ENCODE measurements at regions not wholly inside any gene's neighbourhood (a gene's known extent, or its start where the extent isn't known, plus 50 kb on each side); places are given as distances from the start of the nearest gene placed in this dataset.

DNA sequence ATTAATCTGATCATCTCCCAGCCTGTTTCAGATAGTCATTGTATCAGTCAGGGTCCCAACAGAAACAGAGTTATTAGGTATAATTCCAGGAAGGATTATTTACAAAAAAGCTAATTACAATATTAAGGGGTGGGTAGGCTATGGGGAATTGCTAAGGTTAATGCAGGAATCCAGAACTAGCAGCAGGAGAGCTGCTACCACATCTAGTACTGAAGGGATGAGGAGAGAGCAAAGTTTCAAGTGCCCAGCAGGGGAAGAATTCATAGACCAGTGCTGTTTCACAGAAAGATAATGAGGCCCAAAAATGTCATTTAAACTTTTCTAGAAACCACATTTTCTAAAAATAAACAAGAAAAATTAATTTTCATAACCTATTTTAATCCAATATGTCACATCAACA is 284.2 kb downstream of the HACE1 start:
- in situ Hi-C loops (cut with HindIII; ENCODE audit: low sequenced_read_pairs) = no loop called here

DNA sequence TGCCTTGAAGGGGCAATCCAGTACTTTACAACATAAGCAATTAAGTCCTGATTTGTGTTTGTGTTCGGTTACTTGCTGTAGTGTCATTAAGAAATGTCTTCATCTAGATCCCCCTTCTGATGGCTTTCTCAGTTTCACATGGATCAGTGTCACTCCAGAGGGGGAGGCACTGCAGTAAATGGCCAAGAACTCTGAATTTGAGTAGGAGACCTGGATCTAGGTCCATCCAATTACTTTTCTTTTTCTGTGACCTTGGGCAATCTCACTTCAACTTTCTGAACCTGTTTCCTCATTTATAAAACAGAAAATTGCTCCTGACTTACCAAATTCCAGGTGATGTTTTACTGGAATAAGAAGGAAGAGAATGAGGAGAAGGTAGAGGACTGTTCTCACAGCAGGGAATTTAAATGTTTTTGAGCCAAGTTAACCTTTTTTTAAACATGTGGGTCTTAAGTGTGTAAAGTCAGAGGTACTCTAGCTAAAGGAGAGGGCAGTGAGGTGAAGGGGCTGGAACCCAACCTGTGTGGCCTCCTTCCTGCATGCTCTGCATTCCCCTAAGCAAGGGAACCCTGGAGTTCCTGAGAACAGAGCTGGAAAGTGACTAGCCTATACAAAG is 285.5 kb downstream of the HACE1 start:
- in situ Hi-C loops (cut with HindIII; ENCODE audit: low sequenced_read_pairs) = no loop called here

DNA sequence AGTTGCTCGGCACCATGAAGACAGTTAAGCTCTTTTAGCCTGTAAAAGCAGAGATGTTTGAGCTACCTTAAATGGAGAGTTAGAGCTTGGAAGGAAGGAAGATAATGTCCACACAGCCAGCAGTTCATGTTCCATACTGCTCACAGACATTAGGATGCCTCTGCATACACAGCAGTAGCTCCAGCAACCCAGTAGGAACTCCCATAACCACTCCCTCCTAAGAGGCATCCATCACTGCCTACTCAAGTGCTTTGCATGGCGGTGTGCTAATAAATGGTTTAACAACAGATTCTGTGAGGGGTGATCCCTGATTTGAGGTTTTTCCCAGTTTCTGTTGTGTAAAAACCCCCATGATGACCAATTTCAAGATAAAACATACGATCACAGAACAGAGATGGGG is 286.4 kb downstream of the HACE1 start:
- in situ Hi-C loops (cut with HindIII; ENCODE audit: low sequenced_read_pairs) = no loop called here

DNA sequence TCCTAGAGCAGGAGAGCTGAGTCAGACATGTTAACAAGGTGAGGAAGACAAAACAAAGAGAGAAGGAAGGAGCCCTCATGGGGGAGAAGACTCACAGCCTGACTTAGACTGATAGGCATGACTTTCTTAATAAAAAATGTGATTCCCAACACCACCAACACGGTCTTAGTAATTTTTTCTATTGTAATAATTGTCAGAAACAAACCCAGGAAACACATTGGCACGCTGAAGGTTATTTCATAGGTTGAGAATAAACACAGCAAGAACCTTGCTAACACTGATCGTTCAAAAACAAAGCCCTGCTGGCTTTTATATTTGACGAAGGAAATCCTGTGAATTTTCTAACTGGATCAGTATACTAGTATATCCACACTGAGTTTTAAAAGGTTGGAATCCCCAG is 286.8 kb downstream of the HACE1 start:
- in situ Hi-C loops (cut with HindIII; ENCODE audit: low sequenced_read_pairs) = no loop called here

DNA sequence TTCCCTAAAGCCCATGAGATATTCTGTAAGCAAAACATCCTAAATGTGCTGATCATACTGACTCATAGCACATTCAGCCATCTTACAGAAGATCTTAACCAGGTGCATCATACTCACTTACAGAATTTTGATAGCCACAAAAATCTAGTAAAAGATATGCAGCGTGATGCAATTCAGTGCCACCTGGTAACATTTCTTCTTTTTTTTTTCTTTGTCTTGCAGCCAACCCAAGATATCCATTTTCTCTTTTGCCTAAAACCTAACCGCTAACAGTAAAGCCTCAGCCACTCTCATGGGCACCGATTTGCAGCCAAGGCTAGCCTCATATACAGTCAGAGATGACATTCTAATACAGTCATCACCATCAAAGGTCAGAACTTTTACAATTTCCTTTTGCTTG is 293.3 kb downstream of the HACE1 start:
- in situ Hi-C loops (cut with HindIII; ENCODE audit: low sequenced_read_pairs) = no loop called here

DNA sequence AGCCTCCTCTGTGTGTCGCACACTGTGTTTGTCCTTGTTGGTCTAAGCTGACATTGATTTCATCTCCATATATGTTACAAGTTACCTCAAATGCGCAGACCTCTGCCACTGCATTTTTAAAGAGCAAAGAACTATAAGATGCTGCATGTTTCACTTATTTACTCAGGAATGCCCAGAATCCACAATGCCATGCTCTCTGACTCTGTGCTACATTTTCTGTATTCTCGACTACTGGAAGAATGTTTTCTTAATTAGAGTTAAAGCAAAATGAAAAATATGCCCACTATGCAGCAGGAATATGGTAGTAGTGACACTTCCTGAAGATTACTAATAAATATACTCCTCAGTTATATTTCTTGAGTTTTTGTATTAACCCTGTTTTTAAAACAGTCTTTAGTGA is 296.4 kb downstream of the HACE1 start:
- in situ Hi-C loops (cut with HindIII; ENCODE audit: low sequenced_read_pairs) = no loop called here

DNA sequence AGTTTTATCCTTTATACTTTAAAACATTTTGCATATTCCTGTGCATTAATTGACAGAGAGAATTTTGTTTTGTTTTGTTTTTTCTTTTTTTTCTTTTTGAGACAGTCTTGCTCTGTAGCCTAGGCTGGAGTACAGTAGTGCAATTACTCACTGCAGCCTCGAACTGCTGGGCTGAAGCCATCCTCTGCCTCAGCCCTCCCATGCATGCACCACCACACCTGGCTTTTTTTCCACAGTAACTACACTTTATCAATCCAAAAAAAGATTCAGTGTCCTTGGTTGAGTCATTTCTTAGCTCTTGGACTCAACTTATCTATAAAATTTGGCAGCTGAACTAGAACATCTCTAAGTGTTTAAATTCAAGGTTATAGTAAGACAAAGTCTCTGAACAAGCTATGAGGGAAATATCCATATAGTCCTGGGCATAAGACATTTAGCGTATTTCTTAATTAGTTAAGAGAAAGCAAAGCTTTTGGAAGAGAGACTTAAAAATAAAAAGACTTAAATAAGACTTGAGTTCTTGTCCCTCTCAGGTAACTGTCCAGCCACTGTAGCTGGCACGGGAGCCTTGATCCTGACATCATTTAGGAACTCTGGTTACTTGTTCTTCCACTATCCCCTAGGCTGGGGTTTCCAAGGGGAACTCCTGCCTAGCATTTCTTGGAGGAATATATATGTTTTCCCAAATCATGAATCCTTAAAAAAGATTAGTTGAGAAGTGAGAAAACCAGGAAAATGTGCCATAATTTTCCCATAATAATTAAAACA is 300.1 kb downstream of the HACE1 start:
- in situ Hi-C loops (cut with HindIII; ENCODE audit: low sequenced_read_pairs) = no loop called here

DNA sequence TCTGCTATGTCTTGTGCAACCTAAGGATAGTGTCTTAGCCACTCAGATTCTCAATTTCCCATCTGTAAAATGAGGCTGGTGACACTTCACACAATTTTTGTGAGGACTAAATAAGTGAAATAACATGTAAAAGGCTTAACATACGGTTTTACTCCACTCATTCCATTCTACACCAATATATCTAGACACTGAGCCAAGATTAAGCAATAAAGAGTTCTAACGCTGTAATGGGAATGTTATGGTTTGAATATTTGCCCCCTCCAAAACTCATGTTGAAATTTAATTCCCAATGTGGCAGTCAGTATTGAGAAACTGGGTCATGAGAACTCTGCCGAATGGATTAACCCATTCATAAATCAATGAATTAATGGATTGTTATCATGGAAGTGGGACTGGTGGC is 301.0 kb downstream of the HACE1 start:
- in situ Hi-C loops (cut with HindIII; ENCODE audit: low sequenced_read_pairs) = no loop called here

DNA sequence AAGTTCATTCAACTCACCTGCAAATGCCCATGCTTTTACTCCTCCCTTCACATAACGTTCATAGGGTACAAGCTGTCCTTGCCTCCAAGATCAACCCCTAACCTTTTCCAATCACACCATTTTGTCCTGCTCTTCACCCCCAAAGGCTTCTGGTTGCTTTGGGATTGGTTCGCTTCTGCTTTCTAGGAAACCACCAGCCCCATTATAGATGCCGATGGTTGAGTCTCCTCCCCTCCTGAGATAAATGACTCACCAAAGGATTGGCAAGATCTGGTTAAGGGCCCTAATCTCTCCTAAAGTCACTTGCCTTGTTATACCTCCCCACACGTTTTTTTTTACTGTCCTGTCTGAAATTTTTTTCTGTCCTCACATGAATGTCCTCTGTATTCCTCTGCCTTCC is 311.4 kb downstream of the HACE1 start:
- in situ Hi-C loops (cut with HindIII; ENCODE audit: low sequenced_read_pairs) = no loop called here

DNA sequence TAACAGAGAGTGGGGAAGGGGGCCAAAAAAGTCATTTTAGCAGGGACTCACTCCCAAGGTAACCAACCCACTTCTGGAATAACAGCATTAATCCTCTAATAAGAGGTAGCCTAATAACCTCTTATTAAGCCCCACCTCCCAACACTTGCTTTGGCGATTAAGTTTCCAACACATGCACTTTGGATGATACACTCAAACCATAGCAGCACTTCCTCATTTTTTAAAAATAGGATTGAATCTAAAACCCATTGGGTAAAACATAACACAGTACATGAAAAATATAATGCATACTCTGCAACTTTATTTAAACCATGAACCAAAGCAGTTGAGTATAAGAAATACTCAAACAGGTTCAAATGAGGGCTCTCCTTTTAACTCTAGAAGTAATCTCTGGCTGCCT is 318.3 kb downstream of the HACE1 start:
- in situ Hi-C loops (cut with HindIII; ENCODE audit: low sequenced_read_pairs) = no loop called here

DNA sequence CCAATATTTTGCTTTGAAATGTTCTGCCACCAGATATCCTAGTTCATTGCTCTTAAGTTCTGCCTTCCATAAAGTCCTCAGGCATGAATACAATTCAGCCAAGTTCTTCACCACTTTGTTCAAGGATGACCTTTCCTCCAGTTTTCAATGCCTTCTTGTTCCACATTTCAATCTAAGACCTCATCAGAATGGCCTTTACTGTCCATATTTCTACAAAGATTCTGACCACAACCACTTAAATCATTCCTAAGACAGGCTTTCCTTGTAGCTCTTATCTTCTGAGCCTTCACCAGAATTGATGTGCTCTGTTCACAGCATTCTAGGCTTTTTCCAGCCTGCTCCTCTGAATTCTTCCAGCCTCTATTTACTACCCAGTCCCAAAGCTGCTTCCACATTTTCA is 319.0 kb downstream of the HACE1 start:
- in situ Hi-C loops (cut with HindIII; ENCODE audit: low sequenced_read_pairs) = no loop called here

DNA sequence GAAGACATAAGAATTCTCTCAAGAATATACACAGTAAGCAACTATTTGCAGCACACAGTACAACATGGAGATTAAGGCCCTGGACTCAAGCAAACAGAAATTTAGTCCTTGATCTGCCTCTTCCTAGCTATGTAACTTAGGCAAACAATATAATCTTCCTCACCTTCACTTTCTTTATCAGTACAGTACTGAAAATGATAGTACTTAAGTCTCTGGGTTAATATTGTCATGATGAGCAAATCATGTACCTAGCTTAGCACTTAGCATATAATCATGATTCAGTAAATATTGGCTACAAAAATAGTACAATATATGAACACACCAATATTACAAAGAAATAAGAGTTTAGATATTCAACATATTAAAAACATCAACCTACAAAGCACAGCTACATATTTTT is 320.5 kb downstream of the HACE1 start:
- in situ Hi-C loops (cut with HindIII; ENCODE audit: low sequenced_read_pairs) = no loop called here

DNA sequence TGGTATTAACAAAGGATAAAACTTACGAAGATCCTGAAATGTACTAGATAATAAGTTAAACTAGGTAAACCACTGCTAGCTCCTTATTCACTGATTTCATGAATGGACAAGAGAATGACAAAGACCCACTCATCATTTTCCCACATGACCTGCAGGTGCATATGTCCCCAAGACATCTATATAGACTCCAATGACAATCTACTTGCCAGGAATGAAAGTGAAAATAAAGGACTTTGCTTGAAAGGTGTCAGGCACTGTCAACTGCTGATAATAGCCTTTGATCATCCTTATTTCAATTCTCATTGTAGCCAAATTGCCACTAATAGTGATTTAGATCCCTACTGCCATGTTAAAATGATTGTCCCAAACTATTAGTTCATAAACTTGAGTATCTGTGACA is 321.8 kb downstream of the HACE1 start:
- in situ Hi-C loops (cut with HindIII; ENCODE audit: low sequenced_read_pairs) = no loop called here

DNA sequence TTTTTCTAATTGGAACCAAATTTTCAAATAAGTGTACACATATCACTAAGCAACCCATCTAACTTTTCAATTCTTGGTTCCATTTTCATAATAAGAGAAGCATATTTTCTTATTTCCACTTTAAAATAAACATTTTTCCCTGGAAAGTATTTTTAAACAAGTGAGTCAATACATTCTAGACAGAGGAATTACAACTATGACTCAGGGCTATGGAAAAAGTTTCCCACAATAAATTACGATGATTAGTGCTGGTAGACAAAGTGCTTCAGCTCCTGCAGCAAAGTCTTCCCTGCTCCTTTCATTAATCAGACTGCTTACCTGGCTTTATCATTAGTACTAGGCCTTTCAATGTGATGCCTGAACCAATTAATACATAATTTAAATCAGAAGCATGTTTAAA is 322.5 kb downstream of the HACE1 start:
- in situ Hi-C loops (cut with HindIII; ENCODE audit: low sequenced_read_pairs) = no loop called here

DNA sequence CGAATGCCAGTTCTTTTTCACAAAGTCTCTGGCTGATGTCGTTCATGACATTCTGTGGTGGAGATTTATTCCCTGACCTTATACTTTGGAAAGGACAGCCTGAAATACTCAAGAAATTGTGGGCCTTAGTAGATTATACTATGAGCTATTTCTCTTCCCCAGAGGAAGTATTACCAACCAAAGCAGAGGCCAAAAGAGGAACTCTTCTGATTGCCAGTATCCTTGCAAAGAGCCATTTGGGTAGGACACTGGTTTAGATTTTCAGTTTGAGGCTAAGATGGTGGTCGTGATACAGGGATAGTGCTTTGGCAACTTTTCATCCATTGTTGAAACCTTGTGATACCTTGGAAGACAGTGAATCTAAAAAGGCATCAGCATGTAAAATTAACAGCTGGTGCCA is 327.3 kb downstream of the HACE1 start:
- in situ Hi-C loops (cut with HindIII; ENCODE audit: low sequenced_read_pairs) = no loop called here

DNA sequence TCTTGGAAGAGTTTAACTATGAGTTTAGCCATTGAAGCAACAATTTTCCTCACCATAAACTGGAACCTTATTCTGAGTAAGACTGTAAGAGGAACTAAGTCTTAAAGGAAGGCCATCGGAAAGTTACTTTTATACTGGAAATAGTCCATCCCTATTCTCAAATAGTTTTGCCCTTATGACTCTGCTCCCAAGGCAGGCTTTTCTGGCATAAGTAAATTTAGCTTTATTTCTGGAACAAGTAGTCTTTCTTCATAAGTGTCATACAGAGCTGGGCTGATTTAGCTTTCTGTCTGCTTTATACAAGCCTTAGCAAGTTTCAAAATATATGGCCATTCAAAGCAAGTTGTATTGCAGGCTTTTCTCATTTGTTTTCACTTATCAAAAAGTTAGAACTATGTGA is 328.1 kb downstream of the HACE1 start:
- in situ Hi-C loops (cut with HindIII; ENCODE audit: low sequenced_read_pairs) = no loop called here

DNA sequence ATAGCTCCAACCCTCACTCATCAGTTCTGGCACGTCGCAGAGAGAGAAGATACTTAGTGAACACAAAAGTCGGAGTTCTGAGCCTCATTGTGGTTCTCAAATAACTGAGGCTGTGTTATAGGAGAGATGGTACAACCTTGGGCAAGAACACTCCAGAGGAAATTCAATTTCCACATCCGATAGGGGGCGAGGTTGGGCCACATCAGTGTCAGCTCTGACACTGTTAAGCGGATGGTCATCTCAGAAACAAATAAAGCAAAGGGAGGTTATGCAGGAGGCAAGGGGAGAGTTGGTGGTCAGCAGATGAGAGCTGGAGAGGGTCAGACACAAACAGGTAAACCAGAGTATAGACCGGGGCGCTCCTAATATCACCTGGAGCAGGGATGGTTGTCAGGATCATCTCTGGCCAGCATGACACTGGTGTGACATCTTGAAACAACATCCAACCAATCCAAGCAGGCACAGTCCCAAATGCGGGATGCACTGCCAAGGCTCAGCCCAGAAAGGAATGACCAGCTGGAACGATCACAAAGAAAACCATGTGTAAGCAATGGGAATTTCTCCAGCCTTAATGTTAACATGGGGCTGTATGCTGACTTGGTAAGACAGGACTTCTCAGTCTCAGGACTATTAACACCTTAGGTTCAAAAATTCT is 331.8 kb downstream of the HACE1 start:
- in situ Hi-C loops (cut with HindIII; ENCODE audit: low sequenced_read_pairs) = no loop called here

DNA sequence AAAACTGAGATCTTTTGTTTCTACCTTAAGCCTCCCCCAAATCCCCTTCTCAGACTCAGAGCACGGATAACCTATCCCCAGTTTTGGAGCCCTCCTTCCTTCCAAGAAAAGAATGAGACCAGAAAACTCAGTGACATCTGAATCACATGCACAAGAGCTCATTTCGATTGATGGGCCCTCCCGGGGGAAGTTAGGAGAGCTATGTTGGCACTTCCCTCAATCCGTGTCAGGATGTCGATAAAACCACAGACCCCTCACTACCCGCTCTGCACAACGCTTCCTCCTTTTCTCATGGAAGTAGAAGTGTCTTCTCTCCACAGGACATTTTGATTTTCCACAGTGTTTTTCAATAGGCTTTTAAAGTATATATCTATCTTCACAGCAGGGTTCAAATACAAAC is 332.4 kb downstream of the HACE1 start:
- in situ Hi-C loops (cut with HindIII; ENCODE audit: low sequenced_read_pairs) = no loop called here

DNA sequence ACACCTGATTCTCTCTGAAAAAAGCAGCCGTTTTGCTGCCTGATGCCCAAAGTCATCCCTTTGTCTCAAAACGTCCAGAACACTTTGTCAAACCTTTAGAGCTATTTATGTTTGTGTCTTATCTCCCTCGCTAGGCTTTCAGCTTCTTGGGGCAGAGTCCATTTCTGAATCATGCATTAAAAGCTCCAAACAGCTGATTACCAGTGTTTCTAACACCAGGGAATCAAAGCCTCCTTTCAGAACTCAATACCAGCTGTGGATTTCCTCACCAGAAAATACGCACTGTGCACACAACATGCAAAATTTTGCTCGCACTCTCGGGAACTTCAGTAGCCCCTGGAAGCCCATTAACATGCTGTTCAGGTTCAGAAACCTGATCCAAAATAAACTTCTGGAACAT is 333.3 kb downstream of the HACE1 start:
- in situ Hi-C loops (cut with HindIII; ENCODE audit: low sequenced_read_pairs) = no loop called here

DNA sequence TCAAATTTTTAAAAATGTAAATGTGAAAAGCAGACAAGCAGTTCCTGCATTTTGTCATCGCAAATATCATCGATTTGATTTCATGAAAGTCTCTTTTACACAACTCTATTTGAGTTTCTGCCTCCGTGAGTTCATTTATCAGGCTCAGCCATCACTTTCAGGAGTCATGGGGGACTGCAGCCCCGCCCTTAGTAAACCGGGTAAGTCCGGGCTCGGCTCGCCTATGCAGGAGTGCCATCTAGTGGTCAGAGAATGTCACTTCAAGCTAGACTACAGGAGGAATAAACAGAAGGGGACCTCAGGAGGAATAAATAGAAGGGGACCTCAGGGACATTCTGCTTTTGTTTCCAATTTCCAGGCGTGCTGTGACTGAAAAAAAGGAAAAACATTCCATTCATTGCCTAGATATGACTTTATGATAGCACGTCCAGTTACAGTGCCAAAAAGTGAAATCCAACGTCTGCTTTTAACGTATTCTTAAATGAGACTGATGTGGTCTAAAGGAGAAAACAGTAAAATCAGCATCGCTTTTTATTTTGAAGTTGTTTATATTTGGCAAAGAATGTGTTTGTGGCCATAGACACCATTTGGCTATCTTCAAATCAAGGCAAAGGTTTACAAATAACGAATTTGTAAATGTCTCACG is 333.9 kb downstream of the HACE1 start:
- in situ Hi-C loops (cut with HindIII; ENCODE audit: low sequenced_read_pairs) = no loop called here

DNA sequence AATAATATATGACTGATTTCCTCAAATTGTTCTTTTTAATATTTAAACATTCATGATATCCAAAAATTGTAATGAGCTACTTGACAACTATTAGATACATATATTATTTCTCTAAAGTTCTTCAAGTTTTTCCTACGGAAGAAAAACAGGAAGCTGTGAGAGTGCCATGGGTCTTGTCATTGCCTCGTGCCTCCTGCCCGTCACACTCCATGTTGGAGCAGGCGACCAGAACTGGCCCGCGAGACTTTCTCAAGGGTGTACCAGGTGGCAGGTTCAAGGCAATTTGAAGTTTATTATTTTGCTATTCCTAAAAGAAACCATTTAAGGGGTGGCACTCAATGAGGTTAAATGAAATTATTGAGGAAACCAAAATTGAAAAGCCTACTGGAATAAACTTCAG is 337.2 kb downstream of the HACE1 start:
- in situ Hi-C loops (cut with HindIII; ENCODE audit: low sequenced_read_pairs) = no loop called here

DNA sequence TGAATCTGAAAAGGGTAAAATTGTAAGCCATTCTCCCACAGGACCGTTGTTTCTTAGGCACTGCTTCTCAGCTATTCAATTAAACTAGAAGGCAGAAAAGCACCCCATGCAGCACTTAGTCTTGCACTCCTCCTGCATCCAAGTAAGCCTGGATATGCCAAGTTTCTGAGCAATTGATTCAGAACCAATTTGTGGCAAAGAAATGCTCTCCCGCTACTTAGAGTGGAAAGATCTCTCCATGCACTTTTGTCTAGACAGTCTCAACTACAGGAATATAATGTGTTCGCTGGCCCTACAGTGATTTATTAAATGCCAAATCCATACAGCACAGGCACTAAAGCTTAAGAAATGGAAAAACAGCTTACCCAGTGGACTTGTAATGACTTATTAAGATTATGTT is 338.5 kb downstream of the HACE1 start:
- in situ Hi-C loops (cut with HindIII; ENCODE audit: low sequenced_read_pairs) = no loop called here

Data from DLD1 (cell line).